Hematopoietic multipotent progenitor cell treated with erythropoietin and hydrocortisone succinate and interleukin-3 and kit ligand, for 15 days (in vitro differentiated cells): ENCODE measurements at regions not wholly inside any gene's neighbourhood (a gene's known extent, or its start where the extent isn't known, plus 50 kb on each side); places are given as distances from the start of the nearest gene placed in this dataset.

Source experiments
- DNase-seq: peaks from one replicate; pipeline ENCODE4 v3.0.0-alpha.2; 2015; ENCODE audit warnings: low spot score

- no peak for DNase-seq
These were observed 466.6 kb upstream of the DAB2 start for GRCh38 chr5:39891376-39891775.

- no peak for DNase-seq
These were observed 456.2 kb upstream of the DAB2 start for GRCh38 chr5:39880985-39881384.

GRCh38 chr5:39877479-39877878 is 452.7 kb upstream of the DAB2 start:
- DNase-seq: no peak

- DNase-seq: no peak
These were observed 451.4 kb upstream of the DAB2 start for GRCh38 chr5:39876146-39876545.

- DNase-seq: no peak
These were observed 445.4 kb upstream of the DAB2 start for GRCh38 chr5:39870137-39870536.

GRCh38 chr5:39869396-39869795 is 444.6 kb upstream of the DAB2 start:
- DNase-seq: no peak

GRCh38 chr5:39867923-39868322 is 443.1 kb upstream of the DAB2 start:
- DNase-seq: no peak

GRCh38 chr5:39863926-39864552 is 439.3 kb upstream of the DAB2 start:
- DNase-seq: no peak

GRCh38 chr5:39857041-39857440 is 432.3 kb upstream of the DAB2 start:
- no peak for DNase-seq

- DNase-seq: no peak
These were observed 430.1 kb upstream of the DAB2 start for GRCh38 chr5:39854771-39855410.

- DNase-seq: no peak
These were observed 425.5 kb upstream of the DAB2 start for GRCh38 chr5:39850291-39850690.

GRCh38 chr5:39846144-39846543 is 421.4 kb upstream of the DAB2 start:
- no peak for DNase-seq

- DNase-seq: no peak
These were observed 419.0 kb upstream of the DAB2 start for GRCh38 chr5:39843767-39844166.

GRCh38 chr5:39835371-39835770 is 410.6 kb upstream of the DAB2 start:
- no peak for DNase-seq

- DNase-seq: no peak
These were observed 404.7 kb upstream of the DAB2 start for GRCh38 chr5:39829441-39829840.

- DNase-seq: no peak
These were observed 401.3 kb upstream of the DAB2 start for GRCh38 chr5:39826051-39826450.

- DNase-seq: no peak
These were observed 400.5 kb upstream of the DAB2 start for GRCh38 chr5:39825301-39825700.

GRCh38 chr5:39822020-39822419 is 397.2 kb upstream of the DAB2 start:
- DNase-seq: no peak

GRCh38 chr5:39816866-39817265 is 392.1 kb upstream of the DAB2 start:
- DNase-seq: no peak

GRCh38 chr5:39816156-39816845 is 391.5 kb upstream of the DAB2 start:
- no peak for DNase-seq

GRCh38 chr5:39815711-39816110 is 390.9 kb upstream of the DAB2 start:
- DNase-seq: no peak

GRCh38 chr5:39811381-39811780 is 386.6 kb upstream of the DAB2 start:
- DNase-seq: no peak

- no peak for DNase-seq
These were observed 383.9 kb upstream of the DAB2 start for GRCh38 chr5:39808656-39809055.

- no peak for DNase-seq
These were observed 376.5 kb upstream of the DAB2 start for GRCh38 chr5:39801306-39801705.
